Activated T-helper 17 cell treated with anti-CD3 and anti-CD28 coated beads, Interleukin-2, amount 50 U/mL, for 72 hours (primary cell): ENCODE measurements at regions not wholly inside any gene's neighbourhood (a gene's known extent, or its start where the extent isn't known, plus 50 kb on each side); places are given as distances from the start of the nearest gene placed in this dataset.
A peak's percentile ranks its signal among the peaks of the same experiment; 100 is the strongest.
"Not testable (repeated sequence)": the region's sequence is repeated elsewhere in the genome, so short reads cannot be mapped to it uniquely, and the experiment has no call there.

ENCODE experiments used
- ATAC-seq: fragments of 150-1000 bp; cut with Tn5 transposase; replicated peaks from 2 replicates; pipeline ENCODE4 v1.10.0; 2021; ENCODE audit warnings: mild to moderate bottlenecking, moderate library complexity
- H3K27ac Mint-ChIP-seq: one replicate; pipeline ENCODE4 v1.8.0; 2022; ENCODE audit warnings: mixed read lengths
- H3K27me3 Mint-ChIP-seq: one replicate; pipeline ENCODE4 v1.8.0; 2022; ENCODE audit warnings: mixed read lengths
- H3K36me3 Mint-ChIP-seq: one replicate; pipeline ENCODE4 v1.8.0; 2022; ENCODE audit warnings: low read depth, mild to moderate bottlenecking, mixed read lengths
- H3K4me1 Mint-ChIP-seq: one replicate; pipeline ENCODE4 v1.8.0; 2022; ENCODE audit warnings: mixed read lengths
- H3K4me3 Mint-ChIP-seq: one replicate; pipeline ENCODE4 v1.8.0; 2022; ENCODE audit warnings: mild to moderate bottlenecking, mixed read lengths
- H3K9me3 Mint-ChIP-seq: one replicate; pipeline ENCODE4 v1.8.0; 2022; ENCODE audit warnings: mixed read lengths

GRCh38 chr6:6942091-6942490 lies 165.7 kb upstream of the RREB1 start:
- H3K27me3 Mint-ChIP-seq = no peaks in the 10 kb centered on the region
- H3K27ac Mint-ChIP-seq = no peak overlapping the region
- no peak overlapping the region for H3K4me3 Mint-ChIP-seq
- no peak for ATAC-seq
- H3K4me1 Mint-ChIP-seq = no peaks in the 10 kb centered on the region
- H3K9me3 Mint-ChIP-seq = no peaks in the 10 kb centered on the region
- H3K36me3 Mint-ChIP-seq = no peaks in the 10 kb centered on the region

- Mint-ChIP-seq H3K27ac (no peak overlapping the region), H3K36me3 (no peaks in the 10 kb centered on the region), H3K4me1 (no peaks in the 10 kb centered on the region), H3K27me3 (no peaks in the 10 kb centered on the region), H3K9me3 (no peaks in the 10 kb centered on the region), H3K4me3 (no peak overlapping the region)
- ATAC-seq = peak; percentile 28
These were observed 164.9 kb upstream of the RREB1 start for GRCh38 chr6:6942831-6943230.

GRCh38 chr6:6943421-6943820 lies 164.3 kb upstream of the RREB1 start:
- no peak overlapping the region for H3K4me3 Mint-ChIP-seq
- H3K4me1 Mint-ChIP-seq = no peaks in the 10 kb centered on the region
- no peak overlapping the region for H3K27ac Mint-ChIP-seq
- no peaks in the 10 kb centered on the region for H3K9me3 Mint-ChIP-seq
- no peak for ATAC-seq
- no peaks in the 10 kb centered on the region for H3K27me3 Mint-ChIP-seq
- no peaks in the 10 kb centered on the region for H3K36me3 Mint-ChIP-seq

- no peak for ATAC-seq
- no peak overlapping the region for H3K4me3 Mint-ChIP-seq
- no peaks in the 10 kb centered on the region for H3K27me3 Mint-ChIP-seq
- no peaks in the 10 kb centered on the region for H3K4me1 Mint-ChIP-seq
- peaks cover 10% of the 10 kb centered on the region for H3K9me3 Mint-ChIP-seq
- H3K27ac Mint-ChIP-seq = no peak overlapping the region
- no peaks in the 10 kb centered on the region for H3K36me3 Mint-ChIP-seq
These were observed 161.3 kb upstream of the RREB1 start for GRCh38 chr6:6946206-6947155.

GRCh38 chr6:6950373-6951145 lies 157.2 kb upstream of the RREB1 start:
- Mint-ChIP-seq H3K27ac (no peak overlapping the region), H3K4me1 (no peaks in the 10 kb centered on the region), H3K9me3 (peaks cover 13% of the 10 kb centered on the region), H3K27me3 (peaks cover 4% of the 10 kb centered on the region), H3K36me3 (no peaks in the 10 kb centered on the region), H3K4me3 (no peak overlapping the region)
- ATAC-seq = no peak

GRCh38 chr6:6951355-6951754 lies 156.4 kb upstream of the RREB1 start:
- ATAC-seq = no peak
- Mint-ChIP-seq H3K4me1 (no peaks in the 10 kb centered on the region), H3K4me3 (no peak overlapping the region), H3K36me3 (no peaks in the 10 kb centered on the region), H3K9me3 (peaks cover 13% of the 10 kb centered on the region), H3K27me3 (peaks cover 4% of the 10 kb centered on the region), H3K27ac (no peak overlapping the region)

- no peak overlapping the region for H3K4me3 Mint-ChIP-seq
- no peak overlapping the region for H3K27ac Mint-ChIP-seq
- no peaks in the 10 kb centered on the region for H3K36me3 Mint-ChIP-seq
- peaks cover 13% of the 10 kb centered on the region for H3K9me3 Mint-ChIP-seq
- ATAC-seq = no peak
- no peaks in the 10 kb centered on the region for H3K4me1 Mint-ChIP-seq
- H3K27me3 Mint-ChIP-seq = peaks cover 4% of the 10 kb centered on the region
These were observed 155.3 kb upstream of the RREB1 start for GRCh38 chr6:6952484-6952883.

- H3K9me3 Mint-ChIP-seq = peaks cover 13% of the 10 kb centered on the region
- H3K36me3 Mint-ChIP-seq, H3K4me3 Mint-ChIP-seq, ATAC-seq, H3K27ac Mint-ChIP-seq, H3K4me1 Mint-ChIP-seq, H3K27me3 Mint-ChIP-seq: not testable (repeated sequence)
These were observed 154.8 kb upstream of the RREB1 start for GRCh38 chr6:6952927-6953326.

- Mint-ChIP-seq H3K27me3 (peaks cover 14% of the 10 kb centered on the region), H3K4me1 (no peaks in the 10 kb centered on the region), H3K4me3 (no peak overlapping the region), H3K27ac (no peak overlapping the region), H3K9me3 (peaks cover 3% of the 10 kb centered on the region), H3K36me3 (no peaks in the 10 kb centered on the region)
- ATAC-seq = no peak
These were observed 147.1 kb upstream of the RREB1 start for GRCh38 chr6:6960571-6961251.

GRCh38 chr6:6962086-6962485 lies 145.7 kb upstream of the RREB1 start:
- H3K4me3 Mint-ChIP-seq = no peak overlapping the region
- H3K27me3 Mint-ChIP-seq = peaks cover 14% of the 10 kb centered on the region
- no peaks in the 10 kb centered on the region for H3K4me1 Mint-ChIP-seq

GRCh38 chr6:6962699-6963098 lies 145.1 kb upstream of the RREB1 start:
- Mint-ChIP-seq H3K36me3 (no peaks in the 10 kb centered on the region), H3K4me1 (no peaks in the 10 kb centered on the region), H3K27ac (no peak overlapping the region), H3K4me3 (no peak overlapping the region), H3K9me3 (peaks cover 3% of the 10 kb centered on the region), H3K27me3 (peaks cover 14% of the 10 kb centered on the region)
- ATAC-seq = no peak

More at GRCh38 chr6:6962086-6962485, 145.7 kb upstream of the RREB1 start:
- ATAC-seq = no peak
- peaks cover 3% of the 10 kb centered on the region for H3K9me3 Mint-ChIP-seq
- no peak overlapping the region for H3K27ac Mint-ChIP-seq
- H3K36me3 Mint-ChIP-seq = no peaks in the 10 kb centered on the region

GRCh38 chr6:6963390-6963789 lies 144.4 kb upstream of the RREB1 start:
- not testable (repeated sequence) for H3K27ac Mint-ChIP-seq

GRCh38 chr6:6964675-6965074 lies 143.1 kb upstream of the RREB1 start:
- Mint-ChIP-seq H3K27me3 (peaks cover 18% of the 10 kb centered on the region), H3K9me3 (peaks cover 3% of the 10 kb centered on the region), H3K27ac (no peak overlapping the region), H3K4me1 (no peaks in the 10 kb centered on the region), H3K36me3 (no peaks in the 10 kb centered on the region), H3K4me3 (no peak overlapping the region)
- no peak for ATAC-seq

More at GRCh38 chr6:6963390-6963789, 144.4 kb upstream of the RREB1 start:
- H3K4me3 Mint-ChIP-seq, ATAC-seq, H3K4me1 Mint-ChIP-seq, H3K36me3 Mint-ChIP-seq, H3K9me3 Mint-ChIP-seq: not testable (repeated sequence)
- H3K27me3 Mint-ChIP-seq = peaks cover 14% of the 10 kb centered on the region

- Mint-ChIP-seq H3K9me3 (no peaks in the 10 kb centered on the region), H3K27me3 (peaks cover 20% of the 10 kb centered on the region), H3K27ac (no peak overlapping the region), H3K4me3 (no peak overlapping the region), H3K36me3 (no peaks in the 10 kb centered on the region), H3K4me1 (no peaks in the 10 kb centered on the region)
- no peak for ATAC-seq
These were observed 141.6 kb upstream of the RREB1 start for GRCh38 chr6:6966127-6966526.
